SK-N-SH treated with all-trans-retinoic acid at 6 μM for 48 hours (cell line): ENCODE measurements at regions not wholly inside any gene's neighbourhood (a gene's known extent, or its start where the extent isn't known, plus 50 kb on each side); places are given as distances from the start of the nearest gene placed in this dataset.
"Not testable (repeated sequence)": the region's sequence is repeated elsewhere in the genome, so short reads cannot be mapped to it uniquely, and the experiment has no call there.

Experiments used
- ARNTL ChIP-seq: fragments of 450-650 bp; formaldehyde crosslinking; IDR thresholded peaks from 2 replicates; pipeline ENCODE4 v1.5.0; 2020; ENCODE audit warnings: low read depth, mild to moderate bottlenecking, moderate library complexity, borderline replicate concordance
- ZNF70 ChIP-seq: fragments of 450-650 bp; formaldehyde crosslinking; IDR thresholded peaks from 2 replicates; pipeline ENCODE4 v1.5.0; 2020; ENCODE audit warnings: mild to moderate bottlenecking, moderate library complexity

DNA sequence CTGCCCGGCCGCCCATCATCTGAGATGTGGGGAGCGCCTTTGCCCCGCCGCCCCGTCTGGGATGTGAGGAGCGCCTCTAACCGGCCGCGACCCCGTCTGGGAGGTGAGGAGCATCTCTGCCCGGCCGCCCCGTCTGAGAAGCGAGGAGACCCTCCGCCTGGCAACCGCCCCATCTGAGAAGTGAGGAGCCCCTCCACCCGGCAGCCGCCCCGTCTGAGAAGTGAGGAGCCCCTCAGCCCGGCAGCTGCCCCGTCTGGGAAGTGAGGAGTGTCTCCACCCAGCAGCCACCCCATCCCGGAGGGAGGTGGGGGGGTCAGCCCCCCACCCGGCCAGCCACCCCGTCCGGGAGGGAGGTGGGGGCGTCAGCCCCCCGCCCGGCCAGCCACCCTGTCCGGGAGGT, 170.7 kb downstream of the TENT5D start:
- TF ChIP-seq ZNF70, ARNTL (CRISPR knock-in tag): not testable (repeated sequence)
